DOHH2 (cell line): ENCODE measurements at regions not wholly inside any gene's neighbourhood (a gene's known extent, or its start where the extent isn't known, plus 50 kb on each side); places are given as distances from the start of the nearest gene placed in this dataset.

Experiments used
- EZH2phosphoT487 ChIP-seq: fragments of 200-600 bp; sonication (generic); IDR thresholded peaks from 2 replicates; pipeline ENCODE4 v1.6.1; 2017; ENCODE audit warnings: borderline replicate concordance, mild to moderate bottlenecking, antibody characterized with exemption, low read length, moderate library complexity, mixed read lengths
- TF ChIP-seq, protein P1 (sequence below): fragments of 200-600 bp; sonication (generic); IDR thresholded peaks from one replicate; pipeline ENCODE4 v1.5.1; 2014; ENCODE audit warnings: antibody characterized with exemption, mild to moderate bottlenecking, low read depth, low read length; ENCODE audit not compliant: poor library complexity, severe bottlenecking

DNA sequence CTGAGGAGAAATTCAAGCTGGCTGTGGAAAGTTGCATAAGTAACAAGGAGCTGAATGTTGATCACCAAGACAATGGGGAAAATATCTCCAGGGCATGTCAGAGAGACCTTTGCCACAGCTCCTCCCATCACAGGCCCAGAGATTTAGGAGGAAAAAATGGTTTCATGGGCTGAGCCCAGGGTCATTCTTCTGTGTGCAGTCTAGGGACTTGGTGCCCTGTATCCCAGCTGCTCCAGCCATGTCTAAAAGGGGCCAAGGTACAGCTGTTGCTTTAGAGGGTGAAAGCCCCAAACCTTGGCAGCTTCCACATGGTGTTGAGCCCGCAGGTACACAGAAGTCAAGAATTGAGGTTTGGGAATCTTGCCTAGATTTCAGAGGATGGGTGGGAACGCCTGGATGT is 439.8 kb upstream of the HNRNPA3 start:
- TF ChIP-seq, protein P1, sequence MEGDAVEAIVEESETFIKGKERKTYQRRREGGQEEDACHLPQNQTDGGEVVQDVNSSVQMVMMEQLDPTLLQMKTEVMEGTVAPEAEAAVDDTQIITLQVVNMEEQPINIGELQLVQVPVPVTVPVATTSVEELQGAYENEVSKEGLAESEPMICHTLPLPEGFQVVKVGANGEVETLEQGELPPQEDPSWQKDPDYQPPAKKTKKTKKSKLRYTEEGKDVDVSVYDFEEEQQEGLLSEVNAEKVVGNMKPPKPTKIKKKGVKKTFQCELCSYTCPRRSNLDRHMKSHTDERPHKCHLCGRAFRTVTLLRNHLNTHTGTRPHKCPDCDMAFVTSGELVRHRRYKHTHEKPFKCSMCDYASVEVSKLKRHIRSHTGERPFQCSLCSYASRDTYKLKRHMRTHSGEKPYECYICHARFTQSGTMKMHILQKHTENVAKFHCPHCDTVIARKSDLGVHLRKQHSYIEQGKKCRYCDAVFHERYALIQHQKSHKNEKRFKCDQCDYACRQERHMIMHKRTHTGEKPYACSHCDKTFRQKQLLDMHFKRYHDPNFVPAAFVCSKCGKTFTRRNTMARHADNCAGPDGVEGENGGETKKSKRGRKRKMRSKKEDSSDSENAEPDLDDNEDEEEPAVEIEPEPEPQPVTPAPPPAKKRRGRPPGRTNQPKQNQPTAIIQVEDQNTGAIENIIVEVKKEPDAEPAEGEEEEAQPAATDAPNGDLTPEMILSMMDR = no peak
- no peak for TF ChIP-seq EZH2phosphoT487
